NCI-H1436 (cell line): ENCODE measurements at regions not wholly inside any gene's neighbourhood (a gene's known extent, or its start where the extent isn't known, plus 50 kb on each side); places are given as distances from the start of the nearest gene placed in this dataset.

Experiments used
- DNase-seq: peaks from one replicate; lab custom pipeline; 2025; lab: John Stamatoyannopoulos, UW

DNA sequence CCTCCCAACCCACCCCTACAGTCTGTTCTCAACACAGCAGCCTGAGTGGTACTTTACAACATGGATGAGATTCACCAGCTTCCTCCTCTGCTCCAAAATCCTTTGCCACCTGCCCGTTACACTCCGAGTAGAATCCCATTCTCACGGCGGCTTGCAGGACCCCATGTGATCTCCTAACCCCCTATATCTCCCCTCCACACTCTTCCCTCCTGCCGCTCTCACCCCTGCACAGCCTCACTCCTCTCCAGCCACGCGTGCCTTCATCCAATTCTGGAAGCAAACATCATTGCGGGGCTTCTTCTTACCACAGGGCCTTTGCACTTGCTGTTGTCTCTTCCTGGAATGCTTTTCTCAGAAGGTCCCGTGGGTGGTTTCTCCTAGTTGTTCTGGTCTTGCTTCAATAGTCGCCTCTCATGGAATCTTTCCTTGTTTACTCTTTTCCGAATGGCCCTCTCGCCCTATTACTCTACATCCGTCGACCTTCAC, 472.3 kb downstream of the CDH26 start:
- DNase-seq, result no peak

DNA sequence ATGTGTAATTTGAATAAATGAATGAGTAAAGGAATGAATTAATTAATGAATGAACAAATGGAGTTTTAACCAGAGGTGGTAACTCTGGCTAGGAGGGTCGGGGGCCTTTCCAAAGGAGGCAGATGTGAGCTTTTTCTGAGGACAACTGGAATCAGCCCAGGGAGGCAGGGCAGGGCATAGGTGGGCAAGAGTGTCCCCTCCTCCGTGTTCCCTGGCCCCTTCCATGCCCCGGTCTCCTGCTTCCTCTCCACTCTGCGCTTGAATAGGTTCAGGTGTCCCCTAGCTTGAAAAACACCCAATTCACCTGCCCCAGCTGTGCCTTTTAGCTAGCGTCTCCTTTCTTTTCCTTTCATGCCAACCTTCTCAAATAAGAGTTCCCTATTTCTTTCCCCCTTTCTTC, 473.1 kb downstream of the CDH26 start:
- no peak for DNase-seq

DNA sequence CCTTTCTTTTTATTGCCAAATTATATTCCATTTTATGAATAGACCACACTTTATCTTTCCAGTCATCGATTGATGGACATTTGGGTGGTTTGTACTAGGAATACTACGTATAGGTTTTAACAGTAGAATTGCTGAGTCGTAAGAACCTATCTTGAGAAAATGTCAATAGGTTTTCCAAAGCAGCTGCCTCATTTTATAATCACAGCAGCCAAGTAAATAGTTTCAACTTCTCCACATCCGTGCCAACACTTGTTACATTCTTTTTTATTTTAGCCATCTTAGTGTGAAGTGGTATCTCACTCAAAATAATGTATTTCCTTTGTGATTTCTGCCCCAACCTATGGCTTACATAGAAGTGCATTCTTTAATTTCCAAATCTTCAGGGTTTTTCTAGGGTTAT, 479.2 kb downstream of the CDH26 start:
- no peak for DNase-seq

DNA sequence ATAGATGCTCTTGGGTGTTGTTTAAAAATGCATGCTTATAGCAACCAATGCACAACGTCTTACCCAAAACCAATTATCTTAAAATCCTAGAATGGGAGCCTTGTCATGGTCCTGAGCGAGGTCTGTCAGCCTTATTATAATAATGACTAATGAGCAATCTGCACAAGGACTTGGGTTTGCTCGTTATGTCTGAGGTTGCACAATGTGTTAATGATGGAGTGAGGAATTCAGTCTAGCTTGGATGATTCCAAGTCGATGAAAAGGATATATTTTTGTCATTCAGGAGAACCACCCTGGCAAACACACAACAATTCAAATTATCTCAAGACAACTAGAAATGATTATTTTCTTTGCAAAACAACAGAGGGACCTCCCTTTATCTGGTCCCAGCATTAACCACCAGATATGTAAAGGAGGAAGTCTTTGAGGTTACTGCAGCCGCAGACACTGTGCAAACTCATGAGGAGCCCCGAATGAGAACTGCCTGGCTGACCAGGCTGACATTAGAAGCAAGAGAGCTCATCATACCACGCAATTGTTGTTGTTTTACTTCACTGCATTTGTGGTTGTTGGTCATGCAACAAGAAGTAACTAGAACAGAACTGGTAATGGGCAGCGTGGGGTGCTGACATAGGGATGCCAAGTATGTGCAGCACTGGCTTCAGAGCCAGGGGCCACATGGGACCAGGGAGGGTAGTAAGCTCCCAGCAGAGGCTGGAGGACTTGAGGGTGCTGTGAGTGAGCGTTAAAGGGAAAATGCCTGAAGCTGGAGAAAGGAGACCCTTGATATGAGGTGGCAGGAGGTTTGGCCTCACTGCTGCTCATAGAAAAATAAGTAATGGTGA, 488.3 kb downstream of the CDH26 start:
- no peak for DNase-seq

DNA sequence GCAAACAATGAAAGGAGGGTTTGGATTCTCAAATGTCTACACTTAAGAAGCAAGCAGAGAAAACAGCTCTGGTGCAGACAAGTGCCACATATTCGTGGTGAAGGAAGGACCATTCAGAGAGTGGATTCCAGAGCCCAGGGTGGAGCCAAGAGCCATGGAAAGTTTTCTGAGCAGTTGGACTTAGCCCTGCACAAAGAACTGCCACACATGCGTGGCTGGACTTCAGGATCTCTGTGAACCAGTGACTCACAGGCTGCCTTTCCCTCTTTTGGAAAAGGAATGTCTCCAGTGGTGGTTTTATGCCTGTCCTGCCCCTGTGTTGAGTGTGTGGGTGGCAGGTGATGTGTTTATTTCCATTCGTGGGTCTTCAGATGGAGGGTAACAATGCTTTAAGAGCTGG, 489.5 kb downstream of the CDH26 start:
- DNase-seq, result no peak

DNA sequence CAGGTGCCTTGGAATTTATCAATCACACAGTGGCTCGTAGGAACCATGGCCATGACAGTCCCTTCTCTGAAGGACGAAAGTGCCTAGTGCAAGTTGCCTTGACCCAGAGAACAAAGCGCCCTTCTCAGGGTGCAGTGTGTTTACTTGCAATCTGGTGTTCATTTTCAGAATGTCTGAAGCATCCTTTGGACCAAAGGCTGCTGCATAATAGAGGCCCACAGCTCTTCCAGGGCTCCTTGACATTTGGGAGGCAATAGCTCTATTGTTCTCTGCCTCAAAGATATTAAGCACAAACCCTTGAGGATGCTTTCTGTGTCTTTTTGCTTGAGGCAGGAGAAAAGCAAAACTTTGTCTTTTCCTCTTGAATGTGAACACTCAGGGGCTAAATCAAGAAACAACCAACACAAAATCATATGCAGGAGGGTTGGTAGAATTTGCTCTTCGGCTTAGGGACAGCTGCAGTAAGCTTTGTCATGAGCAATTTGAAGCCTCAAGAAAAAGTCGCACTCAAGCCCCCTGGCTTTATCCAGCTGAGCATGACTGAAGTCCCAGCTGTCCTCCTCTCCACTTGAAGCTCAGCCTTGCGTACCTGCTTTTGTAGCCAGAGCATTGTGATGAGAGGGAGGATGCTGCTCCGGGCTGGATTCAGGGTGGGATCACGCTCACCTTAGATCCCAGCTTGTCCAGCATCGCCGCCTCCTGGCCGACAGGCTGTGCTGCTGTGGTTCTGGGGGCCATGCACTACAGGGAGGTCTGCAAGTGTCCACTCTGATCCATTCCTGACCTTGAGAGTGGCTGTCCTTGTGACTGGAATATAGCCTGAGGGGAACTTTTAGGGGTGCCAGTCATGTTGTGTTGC, 495.4 kb downstream of the CDH26 start:
- DNase-seq, result no peak

DNA sequence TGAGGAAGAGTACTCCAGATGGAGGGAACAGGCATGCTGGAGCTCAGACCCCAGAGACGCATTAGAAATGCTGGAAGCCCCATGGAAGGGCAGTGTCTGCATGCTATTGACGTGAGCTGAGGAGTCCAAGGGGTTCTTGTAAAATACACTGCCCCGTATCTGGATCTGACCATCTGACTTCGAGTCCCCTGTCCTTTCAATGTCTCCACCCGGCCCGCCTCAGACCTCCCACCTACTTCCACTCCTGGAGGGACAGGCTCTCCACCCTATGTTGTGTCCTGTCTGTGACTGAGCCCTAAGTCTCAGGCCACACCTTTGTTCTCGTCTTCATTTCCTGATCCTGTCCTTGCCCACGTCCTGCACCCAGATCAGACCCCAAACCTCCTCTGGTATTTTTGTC, 496.3 kb downstream of the CDH26 start:
- DNase-seq, result no peak

DNA sequence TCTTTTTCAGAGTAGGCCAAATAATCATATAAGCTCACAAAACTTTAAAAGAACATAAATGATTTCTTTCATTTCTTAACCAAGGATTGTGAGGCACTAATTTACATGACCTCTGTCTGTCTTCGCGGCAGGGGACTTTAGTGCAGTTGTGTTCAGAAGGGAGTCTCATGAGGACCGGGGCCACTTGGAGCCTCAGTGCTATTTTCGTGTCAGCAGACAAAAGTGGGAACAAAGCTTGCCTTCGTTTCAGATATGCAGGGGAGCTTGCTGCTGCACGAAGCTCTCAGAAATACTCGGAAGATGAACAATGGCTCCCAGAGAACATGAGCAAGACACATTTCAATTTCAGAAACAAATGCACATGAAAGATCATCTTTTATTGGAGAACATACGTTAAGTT, 497.0 kb downstream of the CDH26 start:
- DNase-seq, result no peak

DNA sequence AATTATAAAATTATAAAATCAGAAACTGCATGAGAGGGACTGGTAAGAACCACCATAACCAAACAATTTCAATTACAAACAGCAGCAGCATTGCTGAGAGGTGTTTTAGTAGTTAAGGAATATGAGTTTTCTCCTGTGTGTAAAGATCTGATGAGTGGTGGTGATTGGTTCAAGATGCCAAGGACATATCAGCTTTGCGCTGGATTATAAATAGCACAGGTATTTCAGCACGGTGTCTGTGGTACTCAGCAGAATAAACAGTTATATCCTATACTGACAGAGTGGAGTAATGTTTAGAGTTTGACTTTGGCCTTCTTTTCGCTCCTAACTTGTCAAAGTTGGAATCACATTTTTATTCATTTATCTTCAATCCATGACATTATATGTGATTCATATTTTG, 501.0 kb downstream of the CDH26 start:
- DNase-seq, result no peak

DNA sequence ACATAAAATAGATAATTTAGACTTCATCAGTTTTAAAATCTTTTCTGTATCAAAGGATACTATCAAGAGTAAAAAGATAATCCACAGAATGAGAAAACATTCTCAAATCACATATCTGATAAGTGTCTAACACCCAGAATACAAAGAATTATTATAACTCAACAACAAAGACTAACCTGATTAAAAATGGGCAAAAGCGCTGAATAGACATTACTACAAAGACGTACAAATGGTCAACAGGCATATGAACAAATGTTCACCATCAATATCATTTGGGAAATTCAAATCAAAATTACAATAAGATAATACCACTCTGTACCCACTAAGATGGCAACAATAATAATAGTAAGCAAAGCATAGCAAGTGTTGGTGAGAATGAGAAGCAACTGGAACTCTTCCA, 503.8 kb downstream of the CDH26 start:
- DNase-seq, result no peak

DNA sequence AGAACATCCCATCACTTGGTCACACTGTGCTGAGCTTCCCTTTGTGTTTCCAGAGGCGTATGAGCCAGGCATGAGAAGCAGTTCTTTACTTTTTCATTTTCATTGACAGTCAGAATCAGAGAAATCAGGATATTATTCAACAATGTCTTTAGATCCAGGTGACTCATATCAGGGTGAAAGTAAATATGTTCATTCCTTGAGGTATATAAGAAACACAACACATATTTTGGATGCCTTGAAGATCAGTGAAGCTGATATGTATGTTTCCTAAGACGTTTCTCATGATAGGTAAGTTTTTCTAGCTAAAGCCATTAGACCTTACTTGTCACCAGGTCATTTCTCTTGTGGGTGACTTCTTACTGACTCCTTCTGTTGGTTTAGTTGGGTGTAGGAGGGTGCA, 505.6 kb downstream of the CDH26 start:
- no peak for DNase-seq

DNA sequence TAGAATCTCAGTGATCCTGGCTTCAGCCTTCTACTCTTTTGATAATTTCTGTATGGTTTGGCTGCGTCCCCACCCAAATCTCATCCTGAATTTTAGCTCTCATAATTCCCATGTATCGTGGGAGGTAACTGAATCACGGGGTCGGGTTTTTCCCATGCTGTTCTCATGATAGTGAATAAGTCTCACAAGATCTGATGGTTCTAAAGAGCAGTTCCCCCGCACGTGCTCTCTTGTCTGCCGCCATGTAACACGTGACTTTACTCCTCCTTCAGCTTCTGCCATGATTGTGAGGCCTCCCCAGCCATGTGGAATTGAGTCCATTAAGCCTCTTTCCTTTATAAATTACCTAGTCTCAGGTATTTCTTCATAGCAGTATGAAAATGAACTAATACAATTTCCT, 507.2 kb downstream of the CDH26 start:
- DNase-seq, result no peak

DNA sequence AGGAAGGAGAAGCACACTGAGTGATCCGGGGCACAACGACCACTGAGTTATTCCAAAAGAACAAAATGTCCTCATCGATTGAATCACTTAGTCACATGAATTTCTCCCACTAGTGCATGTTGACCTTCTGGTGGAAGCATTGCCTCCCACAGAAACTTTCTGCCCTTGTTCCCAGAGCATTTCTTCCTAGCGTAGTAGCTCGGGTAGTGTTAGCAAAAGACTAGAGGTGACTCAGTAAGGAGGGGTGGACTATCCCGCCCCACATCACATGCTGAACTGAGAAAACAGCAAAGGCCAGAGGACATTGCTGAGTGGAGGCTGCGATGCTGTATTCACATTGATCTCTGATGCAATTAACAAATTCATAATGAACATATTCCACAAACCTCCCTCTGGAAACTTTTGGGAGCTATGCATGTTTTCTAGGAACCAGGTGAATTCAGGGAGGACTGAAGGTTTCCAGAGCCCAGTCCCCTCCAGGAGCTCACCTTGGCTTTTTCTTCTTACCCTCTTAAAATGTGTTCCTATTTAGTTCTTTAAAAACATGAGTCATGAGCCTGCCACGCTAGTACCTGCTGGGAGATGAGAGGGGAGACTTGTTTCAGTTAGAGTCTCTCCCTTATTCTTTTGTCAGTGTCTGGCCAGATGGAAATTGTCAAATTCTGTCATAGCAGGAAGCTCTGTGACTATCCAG, 507.9 kb downstream of the CDH26 start:
- no peak for DNase-seq

DNA sequence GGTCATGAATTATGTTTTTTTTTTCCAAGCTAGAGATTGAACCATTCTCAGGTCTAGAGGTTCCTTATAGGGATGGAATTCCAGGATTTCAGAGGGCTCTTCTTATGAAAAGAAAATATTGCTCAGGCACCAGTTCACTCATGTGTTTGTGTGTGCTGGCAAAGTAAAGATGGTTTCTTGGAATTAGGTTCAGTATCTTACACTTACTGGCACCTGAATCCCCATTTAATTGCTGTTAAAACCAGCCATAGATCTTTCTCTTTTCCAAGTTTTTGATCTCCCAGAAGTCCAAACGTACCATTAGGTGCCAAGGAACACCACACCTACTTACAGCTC, 508.4 kb downstream of the CDH26 start:
- no peak for DNase-seq

DNA sequence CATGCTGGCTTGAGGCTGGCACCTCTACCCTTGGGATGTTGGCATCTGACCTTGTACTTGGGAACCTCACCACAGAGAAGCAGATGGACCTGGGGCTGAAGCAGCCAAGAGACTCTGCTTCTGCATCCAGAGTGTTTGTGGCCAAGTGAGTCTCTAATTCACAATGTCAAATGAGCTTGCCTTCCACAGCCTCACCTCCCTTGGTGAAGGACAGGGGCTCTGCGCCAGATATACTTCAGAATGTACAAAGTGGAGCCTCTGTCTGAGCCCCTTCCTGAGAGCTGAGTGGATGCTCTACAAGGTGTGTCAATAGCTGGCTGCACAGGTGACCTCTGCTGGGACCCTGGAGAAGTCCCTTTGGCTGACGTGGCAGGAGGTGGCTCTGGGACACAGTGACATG, 508.9 kb downstream of the CDH26 start:
- no peak for DNase-seq

DNA sequence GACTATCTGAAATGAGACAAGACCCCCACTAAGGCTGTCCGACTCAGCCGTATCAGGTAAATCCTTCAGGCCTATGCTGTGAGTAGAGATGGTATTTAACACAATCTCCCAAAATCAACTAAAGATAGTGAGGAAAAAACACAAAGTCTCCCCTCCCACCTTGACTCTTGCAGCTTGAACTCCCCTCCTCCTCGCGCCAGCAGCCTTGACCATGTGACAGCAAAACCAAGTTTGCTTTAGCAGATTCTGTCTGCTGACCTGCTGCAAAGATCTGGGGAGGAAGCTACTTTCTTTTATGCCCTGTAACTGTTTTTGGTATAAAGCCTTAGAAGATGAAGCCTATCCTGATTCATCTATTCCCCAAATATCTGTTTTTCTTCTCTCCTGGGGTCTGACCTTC, 509.5 kb downstream of the CDH26 start:
- no peak for DNase-seq

DNA sequence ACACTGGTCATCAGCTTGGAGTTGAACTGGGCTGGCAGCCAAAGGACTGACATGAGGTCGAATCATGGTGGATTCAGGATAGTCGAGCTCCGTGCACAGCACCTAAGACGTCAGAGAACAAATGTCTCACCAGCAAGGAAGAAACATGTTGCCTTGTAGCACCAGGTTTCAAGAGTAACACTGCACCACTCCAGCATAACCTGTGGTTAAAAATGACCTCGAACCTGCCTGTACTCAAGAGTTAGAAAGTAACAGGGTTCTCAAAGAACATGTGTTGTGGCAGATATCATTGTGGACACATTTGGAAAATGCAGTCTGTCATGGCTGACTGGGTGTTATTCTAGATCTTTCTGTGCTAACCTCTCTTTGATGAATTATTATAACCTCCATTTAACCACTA, 511.6 kb downstream of the CDH26 start:
- no peak for DNase-seq

DNA sequence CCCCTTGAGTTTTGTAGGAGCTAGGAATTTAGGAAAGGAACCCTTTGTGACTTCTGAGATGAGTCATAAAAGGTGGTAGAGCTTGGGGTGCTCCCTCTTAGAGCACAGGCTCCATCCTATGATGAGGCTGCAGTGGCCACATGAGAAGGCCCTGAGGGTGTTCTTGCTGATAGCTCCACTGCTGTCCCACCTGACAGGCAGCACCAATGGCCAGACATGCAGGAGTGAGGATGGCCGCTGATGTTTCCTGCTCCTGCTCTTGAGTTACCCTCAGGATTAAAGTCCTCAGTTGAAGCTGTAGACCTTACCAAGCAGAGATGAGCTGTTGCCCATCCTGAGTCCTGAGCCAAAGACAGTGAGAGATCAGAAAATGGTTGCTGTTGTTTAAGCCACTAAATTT, 512.1 kb downstream of the CDH26 start:
- DNase-seq, result no peak

DNA sequence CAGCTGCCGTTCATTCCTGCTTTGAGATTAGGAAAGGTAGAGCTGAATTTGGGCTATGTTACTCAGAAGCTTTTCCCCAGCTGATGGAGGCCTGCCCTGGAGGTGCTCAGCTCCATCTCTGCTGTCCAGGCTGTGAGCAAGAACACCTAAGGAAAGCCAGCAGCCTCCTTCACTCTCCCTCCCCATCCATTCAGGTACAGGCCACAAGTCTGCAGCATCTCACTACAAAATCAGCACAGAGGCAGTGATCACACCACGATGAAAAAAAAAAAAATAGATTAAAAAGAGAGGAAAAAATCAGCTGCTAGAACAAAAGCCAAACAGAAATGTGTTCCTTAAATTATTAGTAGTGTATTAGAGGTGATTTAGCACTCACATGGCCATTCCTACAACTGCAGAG, 515.0 kb downstream of the CDH26 start:
- DNase-seq, result no peak

DNA sequence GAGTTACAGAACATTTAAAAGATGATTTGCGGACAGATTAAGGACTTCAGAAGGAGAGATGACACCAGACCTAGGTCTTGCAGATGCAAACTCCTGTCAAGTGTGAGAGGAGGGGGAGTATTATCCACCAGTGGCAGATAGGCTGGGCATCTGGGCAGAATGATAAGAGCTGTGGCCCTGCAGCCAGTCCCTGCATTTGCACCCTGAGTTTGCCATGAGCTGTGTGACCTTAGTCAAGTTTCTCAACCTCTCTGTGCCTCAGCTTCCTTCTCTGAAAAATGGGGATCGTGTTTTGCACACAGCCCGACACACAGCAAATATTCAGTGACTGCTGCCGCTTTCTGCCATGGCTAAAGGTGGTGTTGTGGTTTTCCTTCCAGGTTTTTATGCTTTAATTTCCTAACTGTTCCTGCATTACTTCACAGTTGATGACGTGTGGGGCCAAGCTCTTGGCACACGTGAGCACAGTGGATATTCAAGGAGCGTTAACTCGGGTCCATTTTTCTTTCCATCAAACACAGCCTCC, 516.2 kb downstream of the CDH26 start:
- no peak for DNase-seq

DNA sequence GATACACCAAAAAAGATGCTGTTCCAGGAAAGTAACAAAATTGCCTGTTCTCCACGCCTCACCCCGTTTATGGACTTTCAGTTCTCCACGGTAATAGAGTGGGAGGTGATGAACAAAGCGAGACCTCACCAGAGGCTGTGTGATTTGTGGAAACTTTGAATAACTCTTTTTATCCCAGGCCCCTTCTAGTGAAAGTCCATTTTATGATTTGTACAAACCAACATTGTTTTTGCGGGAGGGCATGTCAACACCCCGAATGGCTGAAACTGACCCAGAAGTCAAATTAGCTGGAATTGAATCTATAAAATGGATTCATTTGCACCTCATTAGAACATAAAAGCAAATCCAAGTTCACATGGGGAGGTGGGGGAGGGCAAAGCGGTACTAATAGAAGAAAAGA, 517.8 kb downstream of the CDH26 start:
- DNase-seq, result no peak

DNA sequence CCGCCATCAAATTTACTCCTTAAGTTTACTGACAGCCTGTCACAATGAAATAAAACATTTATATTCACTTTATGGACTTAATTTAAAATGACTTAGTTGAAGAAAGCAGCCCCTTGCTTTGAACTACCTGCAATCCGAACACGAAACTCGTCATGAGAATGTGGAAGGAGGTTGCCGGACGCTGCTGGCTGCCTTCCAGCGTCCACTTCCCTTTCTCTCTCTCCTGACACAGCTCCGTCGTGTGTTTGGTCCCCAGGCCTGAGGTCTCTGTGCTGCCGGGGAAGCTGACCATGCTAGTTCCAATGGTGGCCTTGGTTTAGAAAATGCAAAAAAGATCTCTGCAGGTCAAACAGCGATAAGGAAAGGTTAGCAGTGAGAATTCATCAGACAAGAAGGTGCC, 519.7 kb downstream of the CDH26 start:
- no peak for DNase-seq

DNA sequence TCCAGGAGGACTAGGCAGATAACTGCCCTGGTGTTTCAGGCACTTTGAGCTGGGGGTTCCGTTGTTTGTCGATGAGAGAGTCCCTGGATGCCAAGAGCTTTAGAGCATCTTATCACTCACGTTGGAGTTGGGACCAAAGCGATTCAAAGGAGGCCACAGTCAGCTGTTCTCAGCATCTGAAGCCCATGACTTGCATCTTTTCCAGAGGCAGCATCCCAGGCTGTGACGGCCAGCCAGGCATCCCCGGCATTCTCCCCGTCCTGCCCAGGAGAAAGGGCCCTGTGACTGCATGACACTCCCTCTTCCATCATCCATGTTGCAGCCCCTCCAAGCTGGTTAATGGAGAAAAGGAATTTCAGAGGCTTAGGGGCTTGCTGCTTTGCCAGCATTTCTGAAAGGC, 520.3 kb downstream of the CDH26 start:
- DNase-seq, result no peak
